ENCODE measurements at regions not wholly inside any gene's neighbourhood (a gene's known extent, or its start where the extent isn't known, plus 50 kb on each side); places are given as distances from the start of the nearest gene placed in this dataset.

GRCh38 chr1:232579958-232580941 is 49.7 kb downstream of the SIPA1L2 start:
- no peak for TF ChIP-seq CTCF (IDR thresholded peaks at IDR 0.05)
- Histone ChIP-seq H3K4me3 (ENCODE audit: low read depth in 1 of 2, low read length in 1 of 2) (peak overlapping the region; percentile 37 to 42), H3K27me3 (no peaks in the 10 kb centered on the region)

GRCh38 chr1:232579466-232579865 is 50.5 kb downstream of the SIPA1L2 start:
- no peak for TF ChIP-seq CTCF (IDR thresholded peaks at IDR 0.05)
- Histone ChIP-seq H3K4me1 (ENCODE audit: control insufficient read depth in 1 of 2, insufficient read depth in 1 of 2, low read depth in 1 of 2, low read length in 1 of 2) (peaks cover 53 to 56% of the 10 kb centered on the region in 2 experiments), H3K4me3 (ENCODE audit: low read depth in 1 of 2, low read length in 1 of 2) (peak overlapping the region; percentile 37 to 42), H3K27ac (peak overlapping the region; percentile 90), H3K27me3 (no peaks in the 10 kb centered on the region), H3K9me3 (no peaks in the 10 kb centered on the region), H3K36me3 (no peaks in the 10 kb centered on the region)

More at GRCh38 chr1:232579958-232580941, 49.7 kb downstream of the SIPA1L2 start:
- peak overlapping the region; percentile 90 for H3K27ac ChIP-seq
- H3K36me3 ChIP-seq: no peaks in the 10 kb centered on the region
- peaks cover 53 to 56% of the 10 kb centered on the region in 2 experiments for H3K4me1 ChIP-seq (ENCODE audit: control insufficient read depth in 1 of 2, insufficient read depth in 1 of 2, low read depth in 1 of 2, low read length in 1 of 2)
- H3K9me3 ChIP-seq: no peaks in the 10 kb centered on the region

- Histone ChIP-seq H3K36me3 (no peaks in the 10 kb centered on the region), H3K27ac (peak overlapping the region; percentile 90), H3K4me1 (ENCODE audit: control insufficient read depth in 1 of 2, insufficient read depth in 1 of 2, low read depth in 1 of 2, low read length in 1 of 2) (peaks cover 53 to 56% of the 10 kb centered on the region in 2 experiments), H3K4me3 (ENCODE audit: low read depth in 1 of 2, low read length in 1 of 2) (peak overlapping the region; percentile 37 to 42), H3K27me3 (no peaks in the 10 kb centered on the region), H3K9me3 (no peaks in the 10 kb centered on the region)
- TF ChIP-seq CTCF (IDR thresholded peaks at IDR 0.05): no peak
Measured at GRCh38 chr1:232578651-232579195, 51.2 kb downstream of the SIPA1L2 start.

- no peak for TF ChIP-seq CTCF (IDR thresholded peaks at IDR 0.05)
- no peaks in the 10 kb centered on the region for H3K9me3 ChIP-seq
- peak overlapping the region; percentile 37 to 42 for H3K4me3 ChIP-seq (ENCODE audit: low read depth in 1 of 2, low read length in 1 of 2)
- H3K4me1 ChIP-seq (ENCODE audit: control insufficient read depth in 1 of 2, insufficient read depth in 1 of 2, low read depth in 1 of 2, low read length in 1 of 2): peaks cover 53 to 56% of the 10 kb centered on the region in 2 experiments
- peak overlapping the region; percentile 90 for H3K27ac ChIP-seq
- no peaks in the 10 kb centered on the region for H3K36me3 ChIP-seq
- H3K27me3 ChIP-seq: no peaks in the 10 kb centered on the region
Measured at GRCh38 chr1:232577772-232578171, 52.2 kb downstream of the SIPA1L2 start.

- peaks cover 53 to 54% of the 10 kb centered on the region in 2 experiments for H3K4me1 ChIP-seq (ENCODE audit: control insufficient read depth in 1 of 2, insufficient read depth in 1 of 2, low read depth in 1 of 2, low read length in 1 of 2)
- no peaks in the 10 kb centered on the region for H3K27me3 ChIP-seq
- no peak overlapping the region for H3K4me3 ChIP-seq (ENCODE audit: low read depth in 1 of 2, low read length in 1 of 2)
- no peaks in the 10 kb centered on the region for H3K9me3 ChIP-seq
- TF ChIP-seq CTCF (IDR thresholded peaks at IDR 0.05): no peak
- H3K36me3 ChIP-seq: no peaks in the 10 kb centered on the region
- H3K27ac ChIP-seq: peak overlapping the region; percentile 90
Measured at GRCh38 chr1:232576537-232576936, 53.4 kb downstream of the SIPA1L2 start.
